ENCODE measurements at regions not wholly inside any gene's neighbourhood (a gene's known extent, or its start where the extent isn't known, plus 50 kb on each side); places are given as distances from the start of the nearest gene placed in this dataset.

GRCh38 chr7:68031180-68031943, 1034.7 kb downstream of the TYW1 start:
- Histone ChIP-seq H3K4me3 (no peak overlapping the region), H3K36me3 (no peaks in the 10 kb centered on the region), H3K4me1 (no peaks in the 10 kb centered on the region)

GRCh38 chr7:68038621-68039314, 1042.1 kb downstream of the TYW1 start:
- TF ChIP-seq, protein P1, sequence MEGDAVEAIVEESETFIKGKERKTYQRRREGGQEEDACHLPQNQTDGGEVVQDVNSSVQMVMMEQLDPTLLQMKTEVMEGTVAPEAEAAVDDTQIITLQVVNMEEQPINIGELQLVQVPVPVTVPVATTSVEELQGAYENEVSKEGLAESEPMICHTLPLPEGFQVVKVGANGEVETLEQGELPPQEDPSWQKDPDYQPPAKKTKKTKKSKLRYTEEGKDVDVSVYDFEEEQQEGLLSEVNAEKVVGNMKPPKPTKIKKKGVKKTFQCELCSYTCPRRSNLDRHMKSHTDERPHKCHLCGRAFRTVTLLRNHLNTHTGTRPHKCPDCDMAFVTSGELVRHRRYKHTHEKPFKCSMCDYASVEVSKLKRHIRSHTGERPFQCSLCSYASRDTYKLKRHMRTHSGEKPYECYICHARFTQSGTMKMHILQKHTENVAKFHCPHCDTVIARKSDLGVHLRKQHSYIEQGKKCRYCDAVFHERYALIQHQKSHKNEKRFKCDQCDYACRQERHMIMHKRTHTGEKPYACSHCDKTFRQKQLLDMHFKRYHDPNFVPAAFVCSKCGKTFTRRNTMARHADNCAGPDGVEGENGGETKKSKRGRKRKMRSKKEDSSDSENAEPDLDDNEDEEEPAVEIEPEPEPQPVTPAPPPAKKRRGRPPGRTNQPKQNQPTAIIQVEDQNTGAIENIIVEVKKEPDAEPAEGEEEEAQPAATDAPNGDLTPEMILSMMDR (IDR thresholded peaks at IDR 0.05) = no peak
- no peak overlapping the region for H3K4me3 ChIP-seq
- no peaks in the 10 kb centered on the region for H3K9me3 ChIP-seq
- no peaks in the 10 kb centered on the region for H3K4me1 ChIP-seq
- H3K27me3 ChIP-seq = no peaks in the 10 kb centered on the region
- H3K36me3 ChIP-seq = no peaks in the 10 kb centered on the region
- DNase-seq (ENCODE audit: low spot score) = no peak
- H3K27ac ChIP-seq = no peak overlapping the region

More at GRCh38 chr7:68031180-68031943, 1034.7 kb downstream of the TYW1 start:
- DNase-seq (ENCODE audit: low spot score) = no peak
- Histone ChIP-seq H3K27ac (no peak overlapping the region), H3K27me3 (no peaks in the 10 kb centered on the region), H3K9me3 (peaks cover 0 to 17% of the 10 kb centered on the region in 2 donors)
- TF ChIP-seq, protein P1 (IDR thresholded peaks at IDR 0.05) = no peak

- no peak overlapping the region for H3K27ac ChIP-seq
- H3K4me1 ChIP-seq = no peaks in the 10 kb centered on the region
- H3K9me3 ChIP-seq = no peaks in the 10 kb centered on the region
- H3K4me3 ChIP-seq = no peak overlapping the region
- H3K36me3 ChIP-seq = no peaks in the 10 kb centered on the region
- no peak for DNase-seq (ENCODE audit: low spot score)
- H3K27me3 ChIP-seq = no peaks in the 10 kb centered on the region
- TF ChIP-seq, protein P1 (IDR thresholded peaks at IDR 0.05) = no peak
These were observed 1044.9 kb downstream of the TYW1 start for GRCh38 chr7:68041554-68041953.

GRCh38 chr7:68043546-68043945, 1046.9 kb downstream of the TYW1 start:
- no peak for DNase-seq (ENCODE audit: low spot score)
- TF ChIP-seq, protein P1 (IDR thresholded peaks at IDR 0.05) = no peak
- Histone ChIP-seq H3K9me3 (no peaks in the 10 kb centered on the region), H3K27me3 (no peaks in the 10 kb centered on the region), H3K27ac (no peak overlapping the region), H3K36me3 (no peaks in the 10 kb centered on the region), H3K4me3 (no peak overlapping the region), H3K4me1 (no peaks in the 10 kb centered on the region)

DNA sequence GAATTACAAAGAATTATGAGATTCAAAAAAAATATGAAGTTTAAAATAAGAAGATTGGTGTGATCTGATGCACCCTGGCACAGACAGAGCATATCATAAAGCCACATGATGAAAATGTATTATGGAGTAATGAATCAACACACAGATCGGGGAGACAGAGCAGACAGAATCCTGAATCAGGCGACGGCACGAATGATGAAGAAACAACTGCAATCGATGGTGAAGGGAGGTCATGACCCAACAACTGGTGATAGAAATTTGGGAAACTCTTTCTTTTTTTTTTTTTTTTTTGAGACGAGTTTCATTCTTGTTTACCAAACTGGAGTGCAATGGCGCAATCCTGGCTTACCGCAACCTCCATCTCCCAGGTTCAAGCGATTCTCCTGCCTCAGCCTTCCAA, 1054.0 kb downstream of the TYW1 start:
- no peaks in the 10 kb centered on the region for H3K36me3 ChIP-seq

More for the DNA sequence above, 1054.0 kb downstream of the TYW1 start:
- H3K27ac ChIP-seq = no peak overlapping the region
- TF ChIP-seq, protein P1 (IDR thresholded peaks at IDR 0.05) = no peak
- DNase-seq (ENCODE audit: low spot score) = no peak
- no peaks in the 10 kb centered on the region for H3K9me3 ChIP-seq
- no peaks in the 10 kb centered on the region for H3K4me1 ChIP-seq
- H3K27me3 ChIP-seq = no peaks in the 10 kb centered on the region
- no peak overlapping the region for H3K4me3 ChIP-seq
